ENCODE measurements at regions not wholly inside any gene's neighbourhood (a gene's known extent, or its start where the extent isn't known, plus 50 kb on each side); places are given as distances from the start of the nearest gene placed in this dataset.

- Histone ChIP-seq H3K36me3 (no peaks in the 10 kb centered on the region), H3K4me3 (no peak overlapping the region), H3K9me3 (no peaks in the 10 kb centered on the region), H3K4me1 (no peaks in the 10 kb centered on the region), H3K27me3 (no peaks in the 10 kb centered on the region), H3K27ac (peak overlapping the region in 3 of 4 donors; percentile 5 to 53 (median 45))
- 50 to 62% methylated on average over 2 of the region's 2 CpGs for WGBS, 2 donors
- TF ChIP-seq POLR2A (IDR thresholded peaks at IDR 0.05), result no peak
- TF ChIP-seq CTCF (IDR thresholded peaks at IDR 0.05), result no peak
- no peak for TF ChIP-seq EP300 (IDR thresholded peaks at IDR 0.05)
- peak in 1 of 2 donors; percentile 7 for DNase-seq (ENCODE audit: low spot score in 2 of 2)
These were observed 268.3 kb upstream of the MEOX2 start for GRCh38 chr7:15954671-15955354.

GRCh38 chr7:15950299-15950698 lies 263.8 kb upstream of the MEOX2 start:
- TF ChIP-seq CTCF (IDR thresholded peaks at IDR 0.05), result no peak
- no peak for TF ChIP-seq POLR2A (IDR thresholded peaks at IDR 0.05)
- TF ChIP-seq EP300 (IDR thresholded peaks at IDR 0.05), result no peak
- H3K4me1 ChIP-seq, result no peaks in the 10 kb centered on the region
- H3K9me3 ChIP-seq, result no peaks in the 10 kb centered on the region
- H3K4me3 ChIP-seq, result no peak overlapping the region
- H3K27ac ChIP-seq, result no peak overlapping the region
- H3K36me3 ChIP-seq, result no peaks in the 10 kb centered on the region
- WGBS, 2 donors, result 77 to 94% methylated on average over 3 of the region's 3 CpGs
- no peaks in the 10 kb centered on the region for H3K27me3 ChIP-seq
- DNase-seq (ENCODE audit: low spot score in 2 of 2), result no peak

- Histone ChIP-seq H3K36me3 (no peaks in the 10 kb centered on the region), H3K27ac (no peak overlapping the region), H3K27me3 (no peaks in the 10 kb centered on the region), H3K4me3 (no peak overlapping the region), H3K9me3 (no peaks in the 10 kb centered on the region), H3K4me1 (no peaks in the 10 kb centered on the region)
- TF ChIP-seq CTCF (IDR thresholded peaks at IDR 0.05) (no peak), EP300 (IDR thresholded peaks at IDR 0.05) (no peak), POLR2A (IDR thresholded peaks at IDR 0.05) (no peak)
- no peak for DNase-seq (ENCODE audit: low spot score in 2 of 2)
- 50 to 56% methylated on average over 2 of the region's 2 CpGs for WGBS, 2 donors
These were observed 261.3 kb upstream of the MEOX2 start for GRCh38 chr7:15947754-15948153.

GRCh38 chr7:15938115-15938514 lies 251.6 kb upstream of the MEOX2 start:
- TF ChIP-seq EP300 (IDR thresholded peaks at IDR 0.05) (no peak), POLR2A (IDR thresholded peaks at IDR 0.05) (no peak), CTCF (IDR thresholded peaks at IDR 0.05) (no peak)
- no peak for DNase-seq (ENCODE audit: low spot score in 2 of 2)
- Histone ChIP-seq H3K36me3 (no peaks in the 10 kb centered on the region), H3K4me3 (no peak overlapping the region), H3K27ac (no peak overlapping the region), H3K27me3 (no peaks in the 10 kb centered on the region), H3K4me1 (no peaks in the 10 kb centered on the region), H3K9me3 (no peaks in the 10 kb centered on the region)

GRCh38 chr7:15937571-15937970 lies 251.1 kb upstream of the MEOX2 start:
- no peak overlapping the region for H3K4me3 ChIP-seq
- H3K27ac ChIP-seq, result no peak overlapping the region
- TF ChIP-seq POLR2A (IDR thresholded peaks at IDR 0.05) (no peak), EP300 (IDR thresholded peaks at IDR 0.05) (no peak), CTCF (IDR thresholded peaks at IDR 0.05) (no peak)

More at GRCh38 chr7:15937571-15937970, 251.1 kb upstream of the MEOX2 start:
- no peaks in the 10 kb centered on the region for H3K4me1 ChIP-seq
- H3K36me3 ChIP-seq, result no peaks in the 10 kb centered on the region
- no peak for DNase-seq (ENCODE audit: low spot score in 2 of 2)
- H3K27me3 ChIP-seq, result no peaks in the 10 kb centered on the region
- H3K9me3 ChIP-seq, result no peaks in the 10 kb centered on the region

Data from tibial nerve (tissue), 4 donors.